IMR-90 (cell line): ENCODE measurements at regions not wholly inside any gene's neighbourhood (a gene's known extent, or its start where the extent isn't known, plus 50 kb on each side); places are given as distances from the start of the nearest gene placed in this dataset.

Experiments
- ATAC-seq: fragments of 200-7000 bp; cut with Tn5 transposase; 2 replicates; pipeline ENCODE4 v1.9.1; 2020; ENCODE audit warnings: low read depth, mild to moderate bottlenecking, moderate library complexity
- BruUV-seq: library from RNA; stranded (reverse); fragments of 400-500 nt; replicated peaks from 2 replicates; lab custom pipeline; 2021; lab: Mats Ljungman, UMichigan
- CTCF ChIA-PET: fragments of 300-600 bp; formaldehyde crosslinking; extraction: SDS; loops from one replicate; lab custom pipeline; 2021; ENCODE audit warnings: antibody characterized with exemption; lab: Yijun Ruan, JAX
- POLR2A ChIA-PET: fragments of 300-600 bp; sonication (Branson Sonifier 250); formaldehyde crosslinking; loops from one replicate; lab custom pipeline; 2022; ENCODE audit warnings: antibody characterized with exemption; ENCODE audit not compliant: unreplicated experiment; lab: Charles Lee
- DNase-seq: peaks from one replicate; pipeline ENCODE4 v3.0.0; 2013
- H2AFZ ChIP-seq: replicated peaks from 2 replicates; pipeline ENCODE3; 2013; ENCODE audit warnings: low read length, mild to moderate bottlenecking; ENCODE audit not compliant: poor library complexity
- H2AK5ac ChIP-seq: 2 replicates; pipeline ENCODE4 v1.6.1; 2013; ENCODE audit warnings: low read depth, low read length, inconsistent platforms
- H2AK9ac ChIP-seq: replicated peaks from 2 replicates; pipeline ENCODE3; 2013; ENCODE audit warnings: mild to moderate bottlenecking, low read depth, low read length, moderate library complexity; ENCODE audit not compliant: poor library complexity
- H2BK120ac ChIP-seq: 2 replicates; pipeline ENCODE4 v1.6.1; 2013; ENCODE audit warnings: low read depth, low read length, inconsistent platforms
- H2BK15ac ChIP-seq: 3 replicates; pipeline ENCODE4 v1.6.1; 2013; ENCODE audit warnings: low read depth, low read length, inconsistent platforms
- H2BK20ac ChIP-seq: 2 replicates; pipeline ENCODE4 v1.6.1; 2013; ENCODE audit warnings: low read depth, mild to moderate bottlenecking, inconsistent platforms, low read length, moderate library complexity
- H2BK5ac ChIP-seq: 2 replicates; pipeline ENCODE4 v1.6.1; 2013; ENCODE audit warnings: mild to moderate bottlenecking, low read depth, low read length, inconsistent platforms; ENCODE audit not compliant: poor library complexity, severe bottlenecking
- H3K14ac ChIP-seq: replicated peaks from 2 replicates; pipeline ENCODE4 v1.6.1; 2013; ENCODE audit warnings: low read depth, low read length, inconsistent platforms
- H3K18ac ChIP-seq: 2 replicates; pipeline ENCODE4 v1.6.1; 2013; ENCODE audit warnings: low read depth, low read length, control low read depth
- H3K23ac ChIP-seq: 2 replicates; pipeline ENCODE4 v1.6.1; 2013; ENCODE audit warnings: low read depth, low read length, inconsistent platforms
- H3K27ac ChIP-seq: 2 replicates; pipeline ENCODE4 v1.5.1; 2013; ENCODE audit warnings: mild to moderate bottlenecking, control low read depth, low read length; ENCODE audit not compliant: insufficient read depth
- H3K27me3 ChIP-seq: 2 replicates; pipeline ENCODE4 v1.6.1; 2013; ENCODE audit warnings: low read length; ENCODE audit not compliant: control insufficient read depth, insufficient read depth
- H3K36me3 ChIP-seq: 2 replicates; pipeline ENCODE4 v1.6.1; 2013; ENCODE audit warnings: low read length, mixed read lengths; ENCODE audit not compliant: control insufficient read depth, insufficient read depth
- H3K4ac ChIP-seq: 2 replicates; pipeline ENCODE4 v1.6.1; 2013; ENCODE audit warnings: low read depth, low read length, inconsistent platforms
- H3K4me1 ChIP-seq: 2 replicates; pipeline ENCODE4 v1.6.1; 2013; ENCODE audit warnings: low read length, mixed read lengths; ENCODE audit not compliant: control insufficient read depth, insufficient read depth
- H3K4me2 ChIP-seq: 2 replicates; pipeline ENCODE4 v1.6.1; 2013; ENCODE audit warnings: low read depth, mild to moderate bottlenecking, control low read depth, low read length, moderate library complexity
- H3K4me3 ChIP-seq: 2 replicates; pipeline ENCODE4 v1.5.1; 2013; ENCODE audit warnings: low read depth, mild to moderate bottlenecking, control low read depth, low read length, moderate library complexity; ENCODE audit not compliant: insufficient read depth
- H3K56ac ChIP-seq: 2 replicates; pipeline ENCODE4 v1.6.1; 2013; ENCODE audit warnings: low read length, inconsistent platforms; ENCODE audit not compliant: insufficient read depth; ENCODE audit errors: extremely low read depth
- H3K79me1 ChIP-seq, 2 experiments: 2 replicates each; pipeline ENCODE4 v1.6.1; 2013; ENCODE audit warnings: low read length in 2 of 2, inconsistent platforms in 1 of 2, low read depth in 1 of 2
- H3K9ac ChIP-seq: 2 replicates; pipeline ENCODE4 v1.6.1; 2013; ENCODE audit warnings: low read depth, low read length, control low read depth
- H3K9me1 ChIP-seq: 2 replicates; pipeline ENCODE4 v1.6.1; 2013; ENCODE audit warnings: low read length, inconsistent platforms; ENCODE audit not compliant: insufficient read depth
- H3K9me3 ChIP-seq: 2 replicates; pipeline ENCODE4 v1.6.1; 2013; ENCODE audit warnings: low read length; ENCODE audit not compliant: control insufficient read depth, insufficient read depth
- H4K20me1 ChIP-seq: 2 replicates; pipeline ENCODE4 v1.6.1; 2013; ENCODE audit warnings: low read length, inconsistent platforms; ENCODE audit not compliant: insufficient read depth
- H4K5ac ChIP-seq: 2 replicates; pipeline ENCODE4 v1.6.1; 2013; ENCODE audit warnings: mild to moderate bottlenecking, low read depth, low read length, control low read depth
- H4K8ac ChIP-seq, 2 experiments: 2 replicates each; pipeline ENCODE4 v1.6.1; 2013; ENCODE audit warnings: low read depth in 2 of 2, low read length in 2 of 2, control low read depth in 1 of 2, inconsistent platforms in 1 of 2
- H4K91ac ChIP-seq: 2 replicates; pipeline ENCODE4 v1.6.1; 2013; ENCODE audit warnings: low read depth, low read length, inconsistent platforms; ENCODE audit not compliant: insufficient read depth
- BHLHE40 ChIP-seq: fragments of 150-350 bp; IDR thresholded peaks from 2 replicates; pipeline ENCODE4 v1.6.1; 2016; ENCODE audit warnings: mild to moderate bottlenecking, low read depth, low read length
- CEBPB ChIP-seq: IDR thresholded peaks from 2 replicates; pipeline ENCODE4 v1.6.1; 2012; ENCODE audit warnings: low read depth, low read length, improper control_type of control experiment
- CTCF ChIP-seq: conservative IDR thresholded peaks from 2 replicates; pipeline ENCODE4 v1.5.1; 2012; ENCODE audit warnings: mild to moderate bottlenecking, low read depth, low read length, improper control_type of control experiment
- ELK1 ChIP-seq: fragments of 150-350 bp; IDR thresholded peaks from 2 replicates; pipeline ENCODE4 v1.6.1; 2016; ENCODE audit warnings: low read depth, mild to moderate bottlenecking, low read length, moderate library complexity, borderline replicate concordance
- RCOR1 ChIP-seq: IDR thresholded peaks from 2 replicates; pipeline ENCODE4 v1.6.1; 2012; ENCODE audit warnings: mild to moderate bottlenecking, low read length, improper control_type of control experiment; ENCODE audit not compliant: insufficient replicate concordance
- WGBS, 2 experiments: methylation state at CpG; one replicate each; pipeline versions ENCODE4 v1.1.5 to v1.1.7; 2013; ENCODE audit warnings: missing lambda C conversion rate in 2 of 2; ENCODE audit not compliant: insufficient read length in 1 of 2; ENCODE audit errors: extremely low coverage in 2 of 2; 5-methylcytosine and 5-hydroxymethylcytosine counted together
- dilution Hi-C: fragments of 300-500 bp; cut with HindIII; formaldehyde crosslinking; loops from one replicate; pipeline ENCODE4 v1.14.3; 2018; ENCODE audit warnings: low sequenced_read_pairs; ENCODE audit not compliant: unreplicated experiment
- in situ Hi-C: fragments of 300-500 bp; cut with MboI; formaldehyde crosslinking; loops from 3 replicates; pipeline ENCODE4 v1.14.3; 2019; ENCODE audit warnings: low sequenced_read_pairs, inconsistent platforms, mixed read lengths
- intact Hi-C: fragments of 100-400 bp; cut with micrococcal nuclease; formaldehyde crosslinking; loops from 2 replicates; pipeline ENCODE4 v1.10.0; 2022

DNA sequence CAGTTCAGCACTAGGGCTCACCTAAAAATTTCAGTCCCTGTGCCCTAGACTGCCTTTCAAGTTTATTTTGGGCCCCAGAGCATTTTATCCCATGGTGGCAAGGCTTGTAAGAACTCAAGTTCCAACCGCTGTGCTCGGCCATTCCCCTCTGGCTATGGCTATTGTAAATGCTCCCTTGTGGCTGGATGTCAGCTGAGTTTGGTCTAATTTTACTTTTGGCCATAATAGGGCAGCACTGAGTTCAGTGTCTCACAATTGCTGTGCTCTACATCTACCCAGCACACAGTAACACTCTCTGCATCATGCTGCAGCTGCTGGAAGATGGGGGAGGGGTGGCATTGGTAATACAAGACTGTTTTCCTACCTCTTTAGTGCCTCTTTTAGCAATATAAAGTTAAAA is 210.8 kb upstream of the IRS4 start:
- Histone ChIP-seq H2BK15ac (no peak overlapping the region), H3K56ac (no peak overlapping the region), H4K91ac (no peak overlapping the region), H3K4me2 (no peak overlapping the region), H2BK20ac (no peak overlapping the region), H3K9me1 (no peaks in the 10 kb centered on the region), H3K9ac (no peak overlapping the region), H3K4me1 (no peaks in the 10 kb centered on the region), H3K9me3 (no peaks in the 10 kb centered on the region), H3K27me3 (peaks cover 1% of the 10 kb centered on the region; the same call in 1 of the 2 replicates), H3K36me3 (no peaks in the 10 kb centered on the region), H3K18ac (no peak overlapping the region), H3K4me3 (no peak overlapping the region), H2AFZ (no peak overlapping the region), H2BK5ac (no peak overlapping the region), H2BK120ac (no peak overlapping the region), H4K8ac (no peak overlapping the region), H3K4ac (no peak overlapping the region), H3K79me1 (no peaks in the 10 kb centered on the region), H4K20me1 (no peaks in the 10 kb centered on the region), H2AK9ac (no peak overlapping the region), H3K23ac (no peak overlapping the region), H3K14ac (no peak overlapping the region), H4K5ac (no peak overlapping the region), H2AK5ac (no peak overlapping the region), H3K27ac (no peak overlapping the region)
- intact Hi-C loops (no loop called here), dilution Hi-C loops (no loop called here), in situ Hi-C loops (no loop called here)
- no CpG with 5 or more reads among the region's 2 CpGs for WGBS, 2 experiments
- POLR2A ChIA-PET: no interaction called here
- TF ChIP-seq ELK1 (no peak), RCOR1 (no peak), CEBPB (no peak), BHLHE40 (no peak), CTCF (no peak)
- DNase-seq (no peak), ATAC-seq (no peak)
- no TSS peak for BruUV-seq
- CTCF ChIA-PET: no interaction called here
